M059J (cell line): ENCODE measurements at regions not wholly inside any gene's neighbourhood (a gene's known extent, or its start where the extent isn't known, plus 50 kb on each side); places are given as distances from the start of the nearest gene placed in this dataset.

Experiments used
- DNase-seq: peaks from one replicate; pipeline ENCODE4 v3.0.0-alpha.2; 2012; ENCODE audit warnings: low read depth

DNA sequence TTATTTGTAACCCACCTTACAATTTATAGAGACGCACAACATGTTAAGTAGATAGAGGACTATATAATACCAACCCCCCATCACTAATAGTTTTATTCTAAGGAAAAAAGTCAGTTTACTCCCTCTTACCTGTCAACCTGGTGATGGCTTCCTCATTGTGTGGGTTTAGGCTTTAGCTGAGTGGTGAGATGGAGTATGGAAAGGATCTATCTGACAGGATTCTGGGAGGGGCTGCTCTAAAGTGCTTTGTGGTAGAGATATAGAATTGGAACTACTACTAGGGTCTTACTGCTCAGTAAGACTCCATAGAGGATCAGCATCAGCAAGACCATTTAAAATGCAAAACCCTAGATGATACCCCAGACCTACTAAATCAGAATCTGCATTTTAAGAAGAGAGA is 82.1 kb upstream of the IFNE start:
- DNase-seq, result no peak

DNA sequence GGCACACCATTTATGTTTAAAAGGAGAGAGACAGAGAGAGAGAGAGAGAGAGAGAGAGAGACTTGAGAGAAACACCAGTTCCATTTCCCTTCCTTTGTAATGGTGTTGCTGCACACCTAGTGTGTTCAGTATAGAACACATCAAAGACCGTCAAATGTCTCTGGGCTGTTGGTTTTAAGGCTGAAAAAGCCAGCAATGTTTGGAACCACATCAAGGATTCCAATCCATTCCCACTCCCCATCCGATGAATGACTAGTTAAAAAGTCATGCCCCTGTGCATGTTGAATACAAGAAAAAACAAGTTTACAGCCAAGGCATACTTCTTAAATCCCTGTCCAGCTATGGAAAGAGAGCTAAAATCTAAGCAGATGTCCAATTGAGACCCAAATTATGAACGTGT is 83.0 kb upstream of the IFNE start:
- peak; percentile 66 for DNase-seq

GRCh38 chr9:21567926-21568325 is 85.8 kb upstream of the IFNE start:
- no peak for DNase-seq

DNA sequence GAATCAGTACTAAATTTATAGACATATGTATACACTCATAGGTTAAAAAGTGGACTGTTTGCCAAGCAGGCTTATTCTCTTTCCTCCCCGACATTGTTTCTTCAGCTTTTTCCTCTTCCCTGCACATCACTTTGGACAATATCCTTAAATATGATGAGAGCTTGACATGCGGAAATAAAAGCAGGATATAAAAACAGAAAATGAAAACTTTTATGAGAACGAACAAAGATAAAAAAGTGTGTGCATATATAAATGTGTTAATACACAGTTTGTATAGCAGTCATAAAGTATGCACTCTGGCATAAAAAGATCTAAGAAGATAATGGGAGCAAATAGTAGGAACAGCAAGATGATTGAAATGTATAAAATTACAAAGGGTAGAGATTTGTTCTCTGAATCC is 86.4 kb upstream of the IFNE start:
- DNase-seq, result no peak

DNA sequence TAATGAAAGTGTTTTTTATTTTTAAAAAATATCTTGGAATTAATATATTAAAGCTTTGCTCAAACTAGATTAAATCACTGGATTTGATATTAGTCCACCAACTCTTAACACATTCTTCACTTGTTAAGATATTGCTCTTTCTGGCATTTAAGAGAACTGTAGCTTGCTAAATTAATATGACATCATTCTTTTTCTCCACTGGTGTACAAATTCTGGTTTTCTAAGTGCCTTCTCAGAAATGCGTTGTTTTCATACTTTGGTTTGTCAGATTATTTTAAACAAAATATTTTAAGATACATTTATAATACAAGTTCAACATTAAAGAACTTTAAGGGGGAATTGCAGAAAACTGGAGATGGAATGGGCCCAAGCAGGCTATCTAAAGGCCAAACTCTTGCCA is 87.6 kb upstream of the IFNE start:
- no peak for DNase-seq

- no peak for DNase-seq
Observed at GRCh38 chr9:21570643-21571275, 88.6 kb upstream of the IFNE start.

DNA sequence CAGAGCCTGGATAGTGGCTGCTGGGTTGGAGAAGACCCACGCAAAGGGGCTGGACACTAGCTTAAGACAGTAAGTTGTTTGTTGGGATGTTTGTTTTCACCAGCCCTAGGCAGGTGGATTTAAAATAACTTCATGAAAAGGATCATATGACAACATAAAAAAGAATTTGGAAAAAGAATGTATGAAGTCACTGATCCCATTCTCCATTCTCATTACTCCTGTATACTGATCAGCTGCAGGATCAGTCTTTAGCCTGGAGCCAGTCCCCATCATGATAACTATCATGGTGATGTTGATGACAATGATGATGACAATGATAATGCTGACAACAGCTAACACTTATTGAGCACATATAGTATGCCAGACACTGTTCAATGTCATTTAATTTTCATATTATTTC is 92.1 kb upstream of the IFNE start:
- DNase-seq, result no peak

DNA sequence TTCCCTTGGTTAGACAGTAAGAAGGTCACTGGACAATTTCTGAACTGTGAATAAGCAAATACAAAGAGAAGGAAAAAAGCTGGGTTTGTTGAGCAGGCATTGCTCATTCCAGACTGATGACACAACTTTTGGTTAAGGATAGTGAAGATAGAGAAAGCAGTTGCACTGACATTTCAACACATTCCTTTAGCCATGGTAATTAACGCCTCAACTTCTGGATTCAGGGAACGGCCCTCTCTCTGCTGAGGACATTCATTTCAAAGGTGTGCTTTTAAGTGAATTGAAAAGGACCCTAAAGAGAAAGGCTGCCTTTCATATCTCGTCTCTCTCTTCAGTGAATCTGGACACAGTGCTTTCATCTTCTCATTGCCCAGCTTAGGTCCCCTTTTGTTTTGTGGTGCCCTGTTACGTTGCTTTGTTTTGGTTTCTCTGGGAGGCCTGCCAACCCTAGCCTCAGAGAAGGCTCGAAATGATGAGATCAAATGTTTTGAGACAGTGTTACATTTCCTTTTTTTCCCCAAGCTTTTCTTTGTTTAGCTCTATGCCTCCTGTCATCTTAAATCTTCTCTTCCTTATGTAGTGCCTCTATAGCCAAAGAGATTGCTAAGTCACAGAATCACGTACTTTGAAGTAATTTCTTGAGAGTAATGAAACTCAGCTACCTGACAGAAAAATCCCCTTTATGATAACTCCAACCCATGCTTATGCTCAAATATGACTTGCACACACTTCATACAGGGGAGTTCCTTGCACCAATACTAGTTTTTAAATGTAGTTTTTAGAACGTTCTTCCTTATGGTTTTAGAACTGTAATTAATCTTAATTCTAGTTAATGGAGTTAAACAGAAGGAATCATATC is 94.4 kb upstream of the IFNE start:
- DNase-seq, result peak; percentile 98

DNA sequence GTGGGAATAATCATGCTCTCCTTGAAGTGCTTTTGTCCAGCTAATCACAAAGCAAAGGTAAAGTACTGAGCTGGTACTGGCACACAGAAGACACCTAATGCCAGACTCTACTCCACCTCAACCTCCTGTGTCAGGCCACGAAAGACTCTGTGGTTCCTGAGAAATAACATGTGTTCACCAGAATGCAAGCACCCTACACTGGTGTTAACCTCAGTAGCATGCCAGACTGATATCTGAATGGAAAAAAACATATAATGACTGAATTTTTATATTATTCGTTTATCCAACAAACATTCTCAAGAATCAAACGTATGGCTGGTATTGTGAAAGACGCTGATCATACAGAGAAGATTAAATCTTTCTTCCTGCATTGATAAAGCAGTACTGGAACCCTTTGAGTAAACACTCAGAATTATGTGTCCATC is 97.1 kb upstream of the IFNE start:
- peak; percentile 84 for DNase-seq

DNA sequence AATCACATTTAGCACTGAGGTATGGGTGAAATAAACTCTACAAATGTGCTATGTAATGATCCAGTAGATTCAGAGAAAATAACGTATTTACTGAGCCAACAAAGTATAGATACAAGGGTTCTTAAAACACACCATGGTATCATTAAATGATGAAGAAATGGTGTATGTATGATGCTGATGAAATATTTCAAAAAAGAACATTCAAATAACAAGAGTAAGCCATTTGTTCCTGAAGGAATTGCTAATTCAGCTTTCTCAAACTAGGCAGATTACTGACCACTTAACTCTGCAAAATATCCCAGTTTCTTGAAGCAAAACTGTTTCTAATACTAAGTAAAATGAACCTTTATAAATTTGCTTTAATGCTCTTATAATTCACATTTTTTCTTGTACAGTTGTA is 97.6 kb upstream of the IFNE start:
- DNase-seq, result no peak

GRCh38 chr9:21580636-21581378 is 98.7 kb upstream of the IFNE start:
- DNase-seq, result peak; percentile 91

- no peak for DNase-seq
Observed at GRCh38 chr9:21583628-21584377, 101.7 kb upstream of the IFNE start.

GRCh38 chr9:21584890-21585289 is 102.8 kb upstream of the IFNE start:
- DNase-seq, result no peak

DNA sequence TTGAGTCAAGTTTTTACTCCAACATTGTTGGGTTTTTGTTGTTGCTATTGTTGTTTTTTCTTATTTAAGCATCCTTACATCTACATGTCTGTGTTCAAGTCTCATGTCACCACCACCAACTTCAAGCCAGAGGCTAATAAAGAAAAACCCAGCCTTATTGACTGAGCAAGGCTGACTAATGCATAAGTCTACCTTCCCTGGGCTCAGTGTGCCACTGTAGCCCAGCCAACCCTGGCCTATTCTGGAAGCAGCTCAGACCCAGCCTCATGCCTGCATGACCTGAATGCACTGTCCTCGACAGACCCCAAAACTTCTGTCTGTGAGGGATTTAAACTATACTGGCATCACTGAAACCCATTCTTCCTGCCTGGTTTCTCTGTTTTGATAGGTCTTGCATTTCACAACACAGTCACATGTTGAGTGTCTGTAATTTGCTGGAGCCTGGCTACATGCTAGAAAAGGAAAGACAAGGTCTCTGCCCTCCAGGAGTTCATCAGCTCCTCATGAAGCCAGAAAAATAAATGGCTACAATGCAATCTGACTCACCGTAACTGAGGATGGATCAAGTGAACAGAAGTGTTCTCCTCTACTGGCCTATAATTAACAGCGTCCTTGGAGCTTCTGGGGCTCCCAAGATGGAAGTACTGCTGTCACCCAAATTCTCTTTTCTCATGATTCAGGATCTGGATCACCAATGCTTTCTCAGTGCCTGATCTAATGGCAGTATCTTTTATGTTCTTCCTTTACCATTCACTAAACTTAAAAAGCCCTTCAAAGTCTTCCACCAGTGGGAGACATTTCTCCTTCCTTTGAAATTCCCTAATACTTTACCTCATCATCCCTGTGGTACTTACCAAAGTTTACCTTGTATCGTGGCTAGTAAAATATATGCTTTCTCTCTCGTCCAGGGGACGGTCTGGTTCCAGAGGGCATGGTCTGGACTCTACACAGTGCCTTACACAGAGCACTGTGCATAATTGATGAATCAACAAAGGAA is 103.9 kb upstream of the IFNE start:
- DNase-seq, result peak; percentile 68

DNA sequence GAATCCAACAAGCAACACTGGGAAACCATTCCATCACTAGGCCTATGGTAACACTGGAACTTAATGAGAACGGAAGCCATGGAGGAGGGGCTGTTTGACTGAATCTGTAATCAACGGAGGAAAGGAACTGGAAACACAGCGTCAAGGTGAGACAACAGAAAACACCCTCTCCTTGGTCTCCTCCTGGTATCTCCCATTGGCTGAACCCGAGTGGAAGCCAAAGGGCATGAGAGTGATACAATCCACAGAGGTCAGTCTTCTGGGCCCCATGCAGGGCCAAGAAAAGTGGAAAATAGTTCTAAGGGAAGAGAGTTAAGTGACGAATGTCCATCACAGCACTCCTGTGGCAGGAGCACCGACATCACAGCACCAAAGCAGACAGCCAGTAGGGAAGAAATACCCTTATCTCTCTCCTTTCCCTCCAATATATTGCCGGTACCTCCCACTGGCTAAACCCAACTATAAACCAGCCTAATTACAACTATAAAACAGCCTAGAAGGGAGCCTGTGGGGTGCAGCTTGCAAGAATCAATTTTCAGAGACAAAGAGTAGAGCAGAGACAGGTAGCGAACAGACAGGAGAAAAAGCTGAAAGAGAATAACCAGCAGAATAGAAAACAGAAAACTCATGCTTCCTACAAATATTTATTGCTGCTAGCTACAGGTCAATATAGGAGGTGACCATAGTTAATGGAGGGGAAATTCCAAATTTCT is 107.4 kb upstream of the IFNE start:
- peak; percentile 28 for DNase-seq

GRCh38 chr9:21590058-21590996 is 108.2 kb upstream of the IFNE start:
- peak; percentile 52 for DNase-seq

GRCh38 chr9:21591221-21592062 is 109.3 kb upstream of the IFNE start:
- peak; percentile 99 for DNase-seq

GRCh38 chr9:21592063-21592338 is 109.9 kb upstream of the IFNE start:
- no peak for DNase-seq
